Caki2 (cell line): ENCODE measurements at regions not wholly inside any gene's neighbourhood (a gene's known extent, or its start where the extent isn't known, plus 50 kb on each side); places are given as distances from the start of the nearest gene placed in this dataset.

ENCODE experiments used
- DNase-seq: peaks from one replicate; pipeline ENCODE4 v3.0.0-alpha.2; 2015; ENCODE audit warnings: low read depth
- in situ Hi-C: cut with HindIII; loops from 2 replicates; pipeline ENCODE4 v1.10.0; 2016; ENCODE audit warnings: low sequenced_read_pairs, low pct_unique_long_range_greater_than_20kb, mixed read lengths

- in situ Hi-C loops: no loop called here
- no peak for DNase-seq
Observed at GRCh38 chr6:135638108-135638507, 140.6 kb upstream of the AHI1 start.

GRCh38 chr6:135640048-135640447 is 142.5 kb upstream of the AHI1 start:
- in situ Hi-C loops: no loop called here
- no peak for DNase-seq

GRCh38 chr6:135640449-135641111 is 143.0 kb upstream of the AHI1 start:
- in situ Hi-C loops: no loop called here
- no peak for DNase-seq

GRCh38 chr6:135642912-135643311 is 145.4 kb upstream of the AHI1 start:
- DNase-seq: no peak
- in situ Hi-C loops: no loop called here

- in situ Hi-C loops: no loop called here
- no peak for DNase-seq
Observed at GRCh38 chr6:135644394-135644793, 146.9 kb upstream of the AHI1 start.

GRCh38 chr6:135647521-135647920 is 150.0 kb upstream of the AHI1 start:
- no peak for DNase-seq

GRCh38 chr6:135651964-135652755 is 154.6 kb upstream of the AHI1 start:
- DNase-seq: no peak
- in situ Hi-C loops: no loop called here

More at GRCh38 chr6:135647521-135647920, 150.0 kb upstream of the AHI1 start:
- in situ Hi-C loops: no loop called here

- in situ Hi-C loops: no loop called here
- no peak for DNase-seq
Observed at GRCh38 chr6:135655055-135655454, 157.5 kb upstream of the AHI1 start.

GRCh38 chr6:135657207-135657606 is 159.7 kb upstream of the AHI1 start:
- DNase-seq: no peak
- in situ Hi-C loops: no loop called here

GRCh38 chr6:135658481-135658880 is 160.9 kb upstream of the AHI1 start:
- in situ Hi-C loops: no loop called here
- DNase-seq: no peak

- DNase-seq: no peak
- in situ Hi-C loops: no loop called here
Observed at GRCh38 chr6:135658916-135659315, 161.4 kb upstream of the AHI1 start.

- in situ Hi-C loops: no loop called here
- no peak for DNase-seq
Observed at GRCh38 chr6:135664527-135664926, 167.0 kb upstream of the AHI1 start.

GRCh38 chr6:135665935-135666334 is 168.4 kb upstream of the AHI1 start:
- DNase-seq: no peak
- in situ Hi-C loops: no loop called here

- in situ Hi-C loops: no loop called here
- DNase-seq: no peak
Observed at GRCh38 chr6:135667691-135668455, 170.3 kb upstream of the AHI1 start.

- in situ Hi-C loops: no loop called here
- DNase-seq: no peak
Observed at GRCh38 chr6:135672256-135672655, 174.7 kb upstream of the AHI1 start.

- no peak for DNase-seq
- in situ Hi-C loops: no loop called here
Observed at GRCh38 chr6:135673501-135674309, 176.2 kb upstream of the AHI1 start.

- in situ Hi-C loops: no loop called here
- no peak for DNase-seq
Observed at GRCh38 chr6:135675026-135675425, 176.5 kb upstream of the PDE7B start.

GRCh38 chr6:135675862-135676261 is 175.6 kb upstream of the PDE7B start:
- DNase-seq: peak; percentile 58
- in situ Hi-C loops: no loop called here
